ENCODE measurements at regions not wholly inside any gene's neighbourhood (a gene's known extent, or its start where the extent isn't known, plus 50 kb on each side); places are given as distances from the start of the nearest gene placed in this dataset.

DNA sequence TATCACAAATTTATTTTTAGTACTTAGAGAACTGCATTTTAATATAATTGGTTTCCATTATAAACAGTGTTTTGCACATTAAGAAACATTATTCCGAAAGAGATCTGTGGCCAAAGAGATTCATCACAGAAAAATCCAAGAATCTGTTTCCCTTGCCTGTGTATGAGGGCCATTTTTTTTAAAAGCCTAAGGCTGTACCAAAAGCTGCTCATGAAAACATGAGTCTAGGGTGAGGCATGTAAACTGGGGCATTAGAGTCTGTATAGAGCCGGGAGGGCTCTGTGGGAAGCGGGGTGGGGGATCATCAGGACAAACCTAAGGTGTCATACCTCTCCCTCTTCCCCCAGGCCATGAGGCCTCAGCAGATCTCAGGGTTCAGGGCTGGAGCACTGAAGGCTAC is 223.8 kb downstream of the FBXO15 start:
- DNase-seq (ENCODE audit: extremely low read depth in 1 of 2, low read depth in 1 of 2) = no peak

DNA sequence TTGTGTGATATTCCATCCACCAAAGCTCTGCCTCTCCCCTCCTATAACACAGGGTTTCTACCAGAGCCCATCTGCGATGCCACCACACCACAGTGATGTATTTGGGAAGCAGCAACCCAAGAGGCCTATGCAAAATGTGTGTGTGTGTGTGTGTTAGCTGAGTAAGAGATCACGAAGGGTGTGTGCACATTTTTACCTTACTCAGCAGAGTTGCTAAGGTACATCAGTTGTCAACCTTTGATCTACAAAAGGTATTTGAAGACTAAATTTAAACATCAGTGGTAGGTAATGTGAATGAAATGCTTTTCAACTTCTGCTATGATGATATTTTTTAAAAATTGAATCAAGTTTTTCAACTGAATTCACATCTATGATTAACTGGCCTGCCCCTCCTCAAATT is 227.6 kb downstream of the FBXO15 start:
- DNase-seq (ENCODE audit: extremely low read depth in 1 of 2, low read depth in 1 of 2) = no peak

DNA sequence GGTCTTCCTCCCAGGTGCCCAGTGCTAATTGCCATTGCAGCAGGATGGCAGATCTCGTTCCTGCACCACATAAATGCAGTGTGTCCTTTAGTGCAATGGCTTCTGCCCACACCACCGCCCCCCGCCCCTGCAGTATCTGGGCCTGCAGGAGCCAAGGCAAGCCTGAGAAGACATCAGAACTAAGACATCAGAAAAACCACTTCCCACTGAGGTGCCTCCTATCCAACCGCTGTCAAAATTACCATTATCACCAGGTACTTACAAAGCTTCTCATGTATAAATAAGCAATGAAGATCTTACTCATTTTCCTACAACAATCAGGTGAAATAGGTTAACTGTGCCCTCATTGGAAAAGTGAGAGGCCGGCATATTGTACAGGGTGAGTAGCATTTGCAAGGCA is 228.8 kb downstream of the FBXO15 start:
- no peak for DNase-seq (ENCODE audit: extremely low read depth in 1 of 2, low read depth in 1 of 2)

DNA sequence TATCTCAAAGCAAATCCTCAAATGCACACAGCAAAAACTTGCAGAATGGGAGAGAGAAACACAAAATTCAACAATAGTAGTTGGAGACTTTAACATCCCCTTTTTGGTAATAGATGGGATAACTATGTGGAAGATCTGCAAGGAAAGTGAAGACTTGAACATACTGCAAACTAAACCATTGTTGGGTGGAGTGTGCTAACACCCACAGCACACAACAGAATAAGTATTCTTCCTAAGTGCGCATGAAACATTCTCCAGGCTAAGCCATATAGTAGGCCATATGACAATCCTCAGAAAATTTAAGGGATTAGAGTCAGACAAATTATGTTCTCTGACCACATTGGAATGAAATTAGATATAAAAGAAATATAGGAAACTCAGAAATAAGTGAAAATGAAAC is 230.6 kb downstream of the FBXO15 start:
- no peak for DNase-seq (ENCODE audit: extremely low read depth in 1 of 2, low read depth in 1 of 2)

DNA sequence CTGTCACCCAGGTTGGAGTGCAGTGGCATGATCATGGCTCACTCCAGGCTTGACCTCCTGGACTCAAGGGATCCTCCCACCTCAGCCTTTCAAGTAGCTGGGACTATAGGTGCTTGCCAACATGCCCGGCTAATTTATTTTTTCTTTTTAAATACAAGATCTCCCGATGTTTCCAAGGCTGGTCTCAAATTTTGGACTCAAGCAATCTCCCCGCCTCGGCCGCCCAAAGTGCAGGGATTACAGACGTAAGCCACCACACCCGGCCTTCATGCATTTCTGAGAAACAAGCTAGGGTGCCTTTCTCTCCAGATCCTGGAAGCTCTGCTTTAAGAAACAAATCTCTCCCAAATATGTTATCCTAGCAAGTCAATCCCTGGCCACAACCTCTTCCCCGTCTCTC is 234.1 kb downstream of the FBXO15 start:
- no peak for DNase-seq (ENCODE audit: extremely low read depth in 1 of 2, low read depth in 1 of 2)

DNA sequence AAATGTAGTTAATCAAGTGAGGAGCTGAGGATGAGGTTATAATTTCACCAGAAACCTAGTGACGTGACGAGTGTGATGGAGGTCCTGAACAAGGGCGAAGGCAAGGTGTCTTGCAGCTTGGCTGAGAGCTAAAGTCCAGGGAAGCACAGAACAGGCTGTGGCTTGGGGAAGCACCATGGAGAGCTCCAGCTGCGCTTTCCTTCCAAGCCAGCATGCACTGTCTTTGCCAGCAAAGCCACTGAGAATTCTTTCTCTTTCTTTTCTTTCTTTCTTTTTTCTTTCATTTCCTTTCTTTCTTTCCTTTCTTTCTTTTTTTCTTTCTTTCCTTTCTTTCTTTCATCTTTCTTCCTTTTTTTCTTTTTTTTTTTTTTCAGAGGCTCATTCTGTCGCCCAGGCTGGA is 239.3 kb downstream of the FBXO15 start:
- no peak for DNase-seq (ENCODE audit: extremely low read depth in 1 of 2, low read depth in 1 of 2)

DNA sequence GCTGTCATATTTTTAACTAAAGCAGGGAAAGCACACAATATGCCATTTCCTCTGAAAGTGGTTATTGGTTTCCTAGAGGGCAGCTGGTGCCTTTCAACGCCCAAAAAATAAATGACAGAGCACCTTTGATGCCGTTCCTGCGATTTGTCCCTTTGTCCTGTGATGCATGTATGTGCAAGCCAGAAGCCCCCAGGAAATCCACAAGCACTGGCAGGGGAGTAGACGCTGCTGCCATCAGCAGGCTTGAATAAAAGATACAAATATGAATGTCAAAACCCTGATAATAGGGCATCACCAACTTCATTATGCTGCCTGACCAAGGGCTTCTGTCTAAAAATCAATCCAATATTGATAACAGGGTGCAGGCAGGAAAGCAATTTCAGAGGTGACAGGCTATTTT is 246.1 kb downstream of the FBXO15 start:
- DNase-seq (ENCODE audit: extremely low read depth in 1 of 2, low read depth in 1 of 2) = no peak

DNA sequence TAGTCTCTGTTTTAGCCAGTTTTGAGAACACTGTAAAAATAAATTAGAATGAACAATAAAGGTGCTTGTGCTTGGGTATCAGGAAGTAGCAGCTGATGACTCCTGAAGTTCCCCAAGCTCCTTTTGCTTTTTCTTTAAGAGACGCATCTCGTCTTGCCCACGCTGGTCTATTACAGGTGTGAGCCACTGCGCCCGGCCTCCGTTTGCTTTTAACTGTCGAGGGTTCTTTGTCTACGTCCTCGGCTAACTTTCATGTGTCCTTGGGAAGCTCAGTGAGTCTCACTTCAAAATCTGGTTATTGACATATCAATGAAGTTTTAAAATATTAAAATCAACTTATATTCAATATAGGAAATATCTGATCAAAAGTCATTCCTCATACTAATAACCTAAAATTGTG is 246.5 kb downstream of the FBXO15 start:
- no peak for DNase-seq (ENCODE audit: extremely low read depth in 1 of 2, low read depth in 1 of 2)

DNA sequence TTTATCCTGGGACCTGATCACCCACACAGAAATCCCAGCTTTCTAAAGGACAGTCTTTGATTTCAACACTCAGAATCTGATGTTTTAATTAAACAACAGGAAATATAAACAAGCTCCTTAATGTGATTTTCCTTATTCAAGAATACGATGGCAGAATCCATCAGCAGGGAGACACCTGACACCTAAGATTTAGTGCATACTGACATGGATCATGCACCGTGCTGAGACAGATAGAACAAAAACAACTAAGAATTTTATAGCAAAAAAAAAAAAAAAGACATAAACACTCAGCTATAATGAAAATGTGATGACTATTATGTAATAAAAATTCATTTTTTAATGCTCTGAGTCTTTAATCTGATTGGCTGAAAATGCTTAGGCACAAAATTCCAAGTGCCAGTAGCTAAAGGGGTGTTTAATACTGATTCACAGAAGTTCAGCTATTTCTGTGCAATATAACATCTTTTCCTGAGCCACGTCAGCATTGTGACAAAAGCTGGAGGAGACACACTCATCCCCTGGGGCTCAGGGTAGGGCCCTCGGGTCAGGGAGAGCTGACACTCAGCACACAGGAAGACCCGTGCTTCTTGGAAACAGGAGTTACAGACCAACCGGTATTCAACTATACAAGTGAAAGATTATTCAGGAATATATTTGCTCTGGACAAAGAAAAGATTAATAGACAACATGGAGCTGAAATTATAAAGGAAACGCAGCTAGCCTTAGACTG is 247.4 kb downstream of the FBXO15 start:
- no peak for DNase-seq (ENCODE audit: extremely low read depth in 1 of 2, low read depth in 1 of 2)

DNA sequence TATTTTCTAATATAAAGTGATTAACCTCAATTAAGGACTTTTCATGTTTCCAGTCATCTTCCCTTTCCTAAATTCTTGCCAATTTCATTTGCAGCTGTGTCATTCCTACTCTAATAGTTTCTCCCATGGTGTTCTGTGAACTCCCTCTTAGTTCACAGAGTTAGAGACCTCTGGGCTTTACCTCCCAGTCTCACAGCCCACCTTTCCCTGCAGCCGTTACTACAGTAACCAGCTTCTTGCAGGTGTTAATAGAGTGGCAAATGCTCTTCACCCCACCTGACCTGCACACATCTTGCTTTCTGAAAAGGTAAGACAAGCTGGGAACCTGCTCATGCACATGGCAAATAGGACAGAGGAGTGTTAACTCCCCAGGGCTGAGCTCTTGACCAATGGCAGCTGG is 250.1 kb downstream of the FBXO15 start:
- DNase-seq (ENCODE audit: extremely low read depth in 1 of 2, low read depth in 1 of 2) = no peak

DNA sequence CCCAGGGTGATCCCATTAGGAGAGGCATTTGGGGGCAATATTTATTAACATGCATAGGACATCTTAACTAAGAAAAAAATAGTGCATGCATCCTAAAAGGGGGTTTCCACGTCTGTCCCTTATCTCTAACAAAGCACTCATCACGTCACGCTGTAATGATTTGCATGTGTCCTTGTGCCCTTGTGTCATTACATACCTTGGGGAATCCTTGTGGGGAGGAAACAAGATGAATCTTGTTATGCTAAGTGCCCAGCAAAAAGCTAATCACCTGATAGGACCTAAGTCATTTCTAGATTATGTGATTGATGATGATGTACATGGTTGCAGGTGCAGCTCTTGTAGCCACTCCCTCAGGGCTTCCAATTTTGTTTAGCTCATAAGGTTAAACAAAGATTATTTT is 250.9 kb downstream of the FBXO15 start:
- DNase-seq (ENCODE audit: extremely low read depth in 1 of 2, low read depth in 1 of 2) = no peak

DNA sequence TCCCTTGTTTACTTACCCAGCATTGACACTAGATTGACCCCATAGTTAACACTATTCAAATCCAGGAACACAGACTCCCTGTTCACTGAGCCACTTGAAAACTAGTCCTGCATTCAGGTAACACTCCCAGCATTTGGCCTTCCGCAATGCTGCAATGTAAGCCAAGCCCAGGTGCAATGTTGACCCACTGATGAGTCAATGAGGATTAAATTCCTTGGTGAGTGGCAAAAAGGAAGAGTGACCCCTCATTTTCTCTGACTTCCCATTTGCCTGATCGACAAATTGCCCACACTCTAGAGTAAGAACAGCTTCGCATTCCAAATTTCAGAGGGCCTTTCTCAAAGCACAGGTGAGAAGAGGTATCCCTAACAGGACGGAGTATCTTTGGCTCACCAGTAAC is 251.9 kb downstream of the FBXO15 start:
- DNase-seq (ENCODE audit: extremely low read depth in 1 of 2, low read depth in 1 of 2) = no peak

DNA sequence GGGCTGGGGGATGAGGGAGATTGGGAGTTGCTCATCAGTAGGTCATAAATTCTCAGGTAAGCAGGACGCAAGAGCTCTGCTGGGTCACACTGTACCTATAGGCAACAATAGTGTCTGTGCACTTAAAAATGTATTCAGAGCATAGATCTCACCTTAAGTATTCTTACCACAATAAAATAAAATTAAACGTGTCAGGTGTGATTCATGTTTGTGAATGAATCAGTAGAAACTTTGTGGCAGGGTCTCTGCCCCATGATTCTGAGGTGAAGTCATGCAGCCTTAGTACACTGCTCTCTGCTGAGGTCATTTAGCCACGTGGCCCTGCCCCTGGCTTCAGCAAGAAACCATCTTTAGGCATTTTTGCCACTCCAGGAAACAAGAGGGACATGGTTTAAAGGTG is 253.8 kb downstream of the FBXO15 start:
- no peak for DNase-seq (ENCODE audit: extremely low read depth in 1 of 2, low read depth in 1 of 2)

DNA sequence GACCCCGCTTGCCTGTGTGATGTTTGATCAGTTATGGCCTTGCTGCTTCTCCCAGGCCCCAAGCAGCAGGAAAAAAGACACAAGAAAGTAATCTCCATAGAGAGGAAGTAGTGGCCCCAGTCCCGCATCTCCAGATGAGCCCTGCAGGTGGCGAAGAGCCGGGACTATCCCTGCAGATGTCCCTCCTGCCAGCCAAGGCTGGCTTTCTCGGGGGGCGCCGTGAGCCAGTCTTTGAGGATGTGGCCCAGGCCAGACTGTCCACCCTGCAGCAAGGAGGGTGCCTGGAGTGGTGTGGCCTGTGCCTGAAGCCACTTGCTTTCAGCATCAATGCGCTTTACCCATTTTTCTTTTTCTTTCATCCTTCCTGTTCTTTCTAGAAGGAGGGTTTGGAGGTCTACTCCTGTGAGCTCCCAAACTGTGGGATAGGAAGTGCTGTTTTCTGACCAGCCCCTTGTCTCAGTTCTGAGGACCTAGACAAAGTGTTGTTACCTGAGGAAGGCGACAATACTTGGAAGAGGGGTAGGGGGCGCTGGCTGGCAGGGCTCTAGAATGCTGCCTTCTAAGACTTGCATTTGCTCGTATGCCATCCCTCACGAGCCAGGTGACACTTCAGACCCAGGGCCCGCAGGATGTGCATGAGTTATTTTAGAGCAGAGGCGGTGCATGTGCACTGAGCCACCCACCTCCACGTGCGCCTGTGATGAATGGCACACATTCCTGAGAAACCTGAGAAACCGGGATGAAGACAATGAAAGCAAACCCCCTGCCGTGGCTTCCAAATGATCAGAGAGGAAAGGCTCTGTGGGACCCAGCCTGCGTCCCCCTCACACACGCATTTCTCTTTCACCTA is 255.8 kb downstream of the FBXO15 start:
- no peak for DNase-seq (ENCODE audit: extremely low read depth in 1 of 2, low read depth in 1 of 2)

DNA sequence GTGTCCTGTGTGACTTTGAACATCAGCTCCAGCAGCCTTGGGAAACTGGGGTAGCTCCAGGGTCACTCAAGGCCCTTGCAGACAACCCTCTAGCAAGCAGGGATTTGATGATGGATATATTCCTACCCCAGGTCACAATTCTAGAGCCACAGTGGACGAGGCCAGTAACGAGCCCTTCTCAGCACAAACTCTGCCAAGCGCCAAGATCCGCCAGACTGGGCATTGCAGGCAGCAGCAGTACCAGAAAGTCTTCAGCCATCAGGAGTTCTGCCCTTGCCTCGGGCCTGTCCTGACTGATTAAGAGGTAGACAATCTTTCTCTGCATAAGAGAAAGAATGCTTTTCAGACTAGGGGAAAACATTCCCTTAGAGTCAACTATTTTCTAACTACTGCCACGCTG is 259.1 kb downstream of the FBXO15 start:
- no peak for DNase-seq (ENCODE audit: extremely low read depth in 1 of 2, low read depth in 1 of 2)

DNA sequence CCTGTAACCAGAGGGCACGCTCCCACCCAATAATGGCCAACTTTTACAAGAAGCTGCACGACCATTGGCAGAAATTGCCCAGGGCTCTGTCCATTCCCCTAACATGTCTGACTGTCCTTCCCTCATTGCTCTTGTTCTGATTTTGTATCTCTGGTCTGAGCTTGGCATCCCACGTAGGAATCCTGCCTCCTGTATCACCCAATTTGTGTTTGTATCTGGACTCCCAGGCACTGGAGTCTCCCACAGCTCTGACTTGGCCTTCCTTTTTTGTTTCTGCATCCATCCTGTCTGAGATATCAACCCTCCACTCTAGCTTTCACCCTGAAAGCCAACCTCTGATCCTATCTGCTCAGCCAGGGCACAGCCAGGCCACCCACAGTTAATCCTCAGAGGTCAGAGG is 259.8 kb downstream of the FBXO15 start:
- no peak for DNase-seq (ENCODE audit: extremely low read depth in 1 of 2, low read depth in 1 of 2)

DNA sequence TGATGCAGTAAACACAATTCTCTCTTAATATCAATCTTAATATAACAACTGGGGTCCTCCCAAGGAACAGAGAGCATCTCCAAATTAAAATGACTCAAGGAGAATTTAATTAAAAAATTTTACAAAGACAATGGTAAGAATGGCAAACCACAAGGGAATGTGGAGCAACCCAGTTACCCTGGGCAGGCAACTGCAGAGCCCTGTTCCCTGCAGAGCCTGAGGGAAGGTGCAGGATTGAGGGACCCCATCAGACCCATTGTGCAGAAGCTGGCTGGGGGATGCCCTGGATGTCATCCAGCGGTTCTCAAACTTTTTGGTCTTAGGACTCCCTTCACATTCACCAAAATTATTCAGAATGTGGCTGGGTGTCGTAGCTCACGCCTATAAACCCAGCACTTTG is 262.8 kb downstream of the FBXO15 start:
- no peak for DNase-seq (ENCODE audit: extremely low read depth in 1 of 2, low read depth in 1 of 2)

DNA sequence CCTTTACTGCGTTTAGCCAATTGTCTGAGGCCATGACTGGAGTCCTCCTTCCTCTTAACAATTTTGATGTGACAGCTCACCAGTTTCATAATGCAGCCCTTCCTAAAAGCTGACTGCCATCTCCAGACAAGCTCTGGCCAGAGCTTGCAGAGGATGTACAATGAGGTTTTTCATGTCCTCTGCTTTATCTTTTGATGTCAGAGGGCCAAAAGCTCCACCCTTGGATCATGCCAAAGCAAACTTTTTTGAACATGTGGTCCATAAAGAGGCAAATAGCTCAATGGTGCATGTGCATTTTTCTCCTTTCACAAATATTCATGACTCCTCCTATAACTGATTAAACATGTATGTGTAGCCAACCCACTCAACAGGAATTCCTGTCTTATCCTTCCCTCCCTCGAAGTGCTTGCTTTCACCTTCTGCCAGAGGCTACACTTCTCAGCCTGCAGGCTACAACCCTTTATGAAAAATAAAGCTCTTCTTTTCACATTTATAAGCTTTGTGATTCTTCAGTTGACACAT is 266.2 kb downstream of the FBXO15 start:
- DNase-seq (ENCODE audit: extremely low read depth in 1 of 2, low read depth in 1 of 2) = no peak

DNA sequence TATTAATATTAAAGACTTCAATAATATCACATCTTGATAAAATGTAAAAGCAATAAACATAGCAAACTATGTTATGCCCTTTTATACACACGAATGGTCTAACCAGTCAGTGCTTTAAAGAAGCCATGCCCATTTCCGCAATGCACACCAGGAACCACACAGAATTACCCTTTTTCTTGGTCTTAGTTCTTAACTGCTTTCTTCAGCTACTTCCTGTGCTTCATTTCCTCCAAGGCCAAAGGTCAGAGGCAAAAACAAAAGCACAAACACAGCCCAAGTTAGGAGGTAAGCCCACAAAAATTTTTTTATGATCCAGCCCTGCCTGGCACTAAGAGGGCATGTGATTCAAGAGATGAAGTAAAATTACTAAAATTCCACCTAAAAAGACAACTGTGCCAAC is 267.2 kb downstream of the FBXO15 start:
- DNase-seq (ENCODE audit: extremely low read depth in 1 of 2, low read depth in 1 of 2) = no peak

DNA sequence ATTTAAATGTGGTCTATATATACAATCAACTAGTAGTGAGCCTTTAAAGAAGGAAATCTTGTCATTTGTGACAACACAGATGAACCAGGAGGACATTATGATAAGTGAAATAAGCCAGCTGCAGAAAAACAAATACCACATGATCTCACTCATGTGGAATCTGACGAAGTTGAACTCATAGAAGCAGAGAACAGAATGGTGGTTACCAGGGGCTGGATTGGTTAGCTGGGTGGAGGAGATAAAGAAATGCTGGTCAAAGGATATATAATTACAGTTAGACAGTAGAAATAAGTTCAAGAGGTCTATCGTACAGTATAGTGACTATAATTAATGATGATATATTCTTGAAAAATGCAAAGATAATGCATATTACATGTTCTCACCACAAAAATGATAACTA is 267.9 kb downstream of the FBXO15 start:
- no peak for DNase-seq (ENCODE audit: extremely low read depth in 1 of 2, low read depth in 1 of 2)

DNA sequence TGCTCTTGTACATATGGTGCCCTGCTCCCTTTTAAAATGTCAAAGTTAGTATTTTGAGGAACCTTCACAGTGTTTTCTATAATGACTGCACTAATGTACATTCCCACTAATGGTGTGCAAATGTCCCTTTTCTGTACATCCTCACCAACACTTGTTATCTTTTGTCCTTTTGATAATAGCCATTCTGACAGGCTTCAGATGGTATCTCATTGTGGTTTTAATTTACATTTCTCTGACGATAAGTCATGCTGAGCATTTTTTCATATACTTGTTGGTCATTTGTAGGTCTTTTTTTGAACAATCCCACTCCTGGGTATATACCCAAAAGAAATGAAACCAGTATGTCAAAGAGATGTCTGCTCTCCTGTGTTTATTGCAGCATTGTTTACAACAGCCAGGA is 268.3 kb downstream of the FBXO15 start:
- DNase-seq (ENCODE audit: extremely low read depth in 1 of 2, low read depth in 1 of 2) = no peak

DNA sequence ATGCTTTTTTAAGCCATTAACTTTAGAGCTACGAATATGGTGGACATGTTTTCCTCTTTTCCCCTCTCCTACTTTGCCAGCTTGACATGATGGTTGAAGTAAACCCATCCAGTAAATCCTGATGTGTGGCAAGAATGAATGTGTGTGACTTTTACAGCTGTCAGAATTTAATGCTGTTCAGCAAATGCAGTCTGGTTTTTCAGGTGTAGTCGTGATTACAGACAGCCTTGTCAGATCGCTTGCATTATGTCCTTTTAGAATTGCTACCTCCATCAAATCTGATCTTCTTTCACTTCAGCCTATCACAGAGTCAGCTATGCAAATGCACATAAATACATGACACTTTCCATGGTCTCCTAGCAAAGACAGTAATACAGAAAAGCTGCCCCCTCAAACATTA is 278.5 kb downstream of the FBXO15 start:
- no peak for DNase-seq (ENCODE audit: extremely low read depth in 1 of 2, low read depth in 1 of 2)

Data from stimulated activated CD8-positive, alpha-beta memory T cell treated with anti-CD3 and anti-CD28 coated beads, Interleukin-7, amount 100 ng/mL, for 48 hours (primary cell).